ENCODE measurements at regions not wholly inside any gene's neighbourhood (a gene's known extent, or its start where the extent isn't known, plus 50 kb on each side); places are given as distances from the start of the nearest gene placed in this dataset.

GRCh38 chr9:36748322-36748899, 175.7 kb downstream of the MELK start (continued):
- TF ChIP-seq, protein P1, sequence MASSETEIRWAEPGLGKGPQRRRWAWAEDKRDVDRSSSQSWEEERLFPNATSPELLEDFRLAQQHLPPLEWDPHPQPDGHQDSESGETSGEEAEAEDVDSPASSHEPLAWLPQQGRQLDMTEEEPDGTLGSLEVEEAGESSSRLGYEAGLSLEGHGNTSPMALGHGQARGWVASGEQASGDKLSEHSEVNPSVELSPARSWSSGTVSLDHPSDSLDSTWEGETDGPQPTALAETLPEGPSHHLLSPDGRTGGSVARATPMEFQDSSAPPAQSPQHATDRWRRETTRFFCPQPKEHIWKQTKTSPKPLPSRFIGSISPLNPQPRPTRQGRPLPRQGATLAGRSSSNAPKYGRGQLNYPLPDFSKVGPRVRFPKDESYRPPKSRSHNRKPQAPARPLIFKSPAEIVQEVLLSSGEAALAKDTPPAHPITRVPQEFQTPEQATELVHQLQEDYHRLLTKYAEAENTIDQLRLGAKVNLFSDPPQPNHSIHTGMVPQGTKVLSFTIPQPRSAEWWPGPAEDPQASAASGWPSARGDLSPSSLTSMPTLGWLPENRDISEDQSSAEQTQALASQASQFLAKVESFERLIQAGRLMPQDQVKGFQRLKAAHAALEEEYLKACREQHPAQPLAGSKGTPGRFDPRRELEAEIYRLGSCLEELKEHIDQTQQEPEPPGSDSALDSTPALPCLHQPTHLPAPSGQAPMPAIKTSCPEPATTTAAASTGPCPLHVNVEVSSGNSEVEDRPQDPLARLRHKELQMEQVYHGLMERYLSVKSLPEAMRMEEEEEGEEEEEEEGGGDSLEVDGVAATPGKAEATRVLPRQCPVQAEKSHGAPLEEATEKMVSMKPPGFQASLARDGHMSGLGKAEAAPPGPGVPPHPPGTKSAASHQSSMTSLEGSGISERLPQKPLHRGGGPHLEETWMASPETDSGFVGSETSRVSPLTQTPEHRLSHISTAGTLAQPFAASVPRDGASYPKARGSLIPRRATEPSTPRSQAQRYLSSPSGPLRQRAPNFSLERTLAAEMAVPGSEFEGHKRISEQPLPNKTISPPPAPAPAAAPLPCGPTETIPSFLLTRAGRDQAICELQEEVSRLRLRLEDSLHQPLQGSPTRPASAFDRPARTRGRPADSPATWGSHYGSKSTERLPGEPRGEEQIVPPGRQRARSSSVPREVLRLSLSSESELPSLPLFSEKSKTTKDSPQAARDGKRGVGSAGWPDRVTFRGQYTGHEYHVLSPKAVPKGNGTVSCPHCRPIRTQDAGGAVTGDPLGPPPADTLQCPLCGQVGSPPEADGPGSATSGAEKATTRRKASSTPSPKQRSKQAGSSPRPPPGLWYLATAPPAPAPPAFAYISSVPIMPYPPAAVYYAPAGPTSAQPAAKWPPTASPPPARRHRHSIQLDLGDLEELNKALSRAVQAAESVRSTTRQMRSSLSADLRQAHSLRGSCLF (CRISPR knock-in tag; IDR thresholded peaks at IDR 0.05; ENCODE audit: borderline replicate concordance): no peak
- TF ChIP-seq HHEX (CRISPR knock-in tag; IDR thresholded peaks at IDR 0.05): no peak
- no peak for TF ChIP-seq ZMYM2 (CRISPR knock-in tag; IDR thresholded peaks at IDR 0.05)
- peak; percentile 78; the same call in 1 of the 2 replicates for TF ChIP-seq ZNF138 (CRISPR knock-in tag; IDR thresholded peaks at IDR 0.05; ENCODE audit: low read depth)
- no peak for TF ChIP-seq GZF1 (CRISPR knock-in tag; IDR thresholded peaks at IDR 0.05)
- TF ChIP-seq ZNF746 (CRISPR knock-in tag; IDR thresholded peaks at IDR 0.05): no peak
- no peak for TF ChIP-seq IKZF1 (IDR thresholded peaks at IDR 0.05)
- peak; percentile 56; the same call in 1 of the 2 replicates for TF ChIP-seq ZNF225 (CRISPR knock-in tag; IDR thresholded peaks at IDR 0.05)
- TF ChIP-seq, protein P2, sequence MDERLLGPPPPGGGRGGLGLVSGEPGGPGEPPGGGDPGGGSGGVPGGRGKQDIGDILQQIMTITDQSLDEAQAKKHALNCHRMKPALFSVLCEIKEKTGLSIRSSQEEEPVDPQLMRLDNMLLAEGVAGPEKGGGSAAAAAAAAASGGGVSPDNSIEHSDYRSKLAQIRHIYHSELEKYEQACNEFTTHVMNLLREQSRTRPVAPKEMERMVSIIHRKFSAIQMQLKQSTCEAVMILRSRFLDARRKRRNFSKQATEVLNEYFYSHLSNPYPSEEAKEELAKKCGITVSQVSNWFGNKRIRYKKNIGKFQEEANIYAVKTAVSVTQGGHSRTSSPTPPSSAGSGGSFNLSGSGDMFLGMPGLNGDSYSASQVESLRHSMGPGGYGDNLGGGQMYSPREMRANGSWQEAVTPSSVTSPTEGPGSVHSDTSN (CRISPR knock-in tag; IDR thresholded peaks at IDR 0.05): no peak
- TF ChIP-seq TBX3 (IDR thresholded peaks at IDR 0.05; ENCODE audit: borderline replicate concordance): no peak
- TF ChIP-seq KLF9 (CRISPR knock-in tag; IDR thresholded peaks at IDR 0.05; ENCODE audit: low read depth): no peak
- TF ChIP-seq ARHGAP35 (CRISPR knock-in tag; IDR thresholded peaks at IDR 0.05; ENCODE audit: borderline replicate concordance): no peak
- TF ChIP-seq KDM6A (CRISPR knock-in tag; IDR thresholded peaks at IDR 0.05; ENCODE audit: low read depth): no peak
- 0 out of 2 replicates have a peak, but pooled peaks have one; percentile 47 for TF ChIP-seq JUNB (CRISPR knock-in tag; IDR thresholded peaks at IDR 0.05; ENCODE audit: borderline replicate concordance)
- TF ChIP-seq ZNF337 (CRISPR knock-in tag; IDR thresholded peaks at IDR 0.05; ENCODE audit: borderline replicate concordance, low read depth): no peak
- TF ChIP-seq FOSL1 (CRISPR knock-in tag; IDR thresholded peaks at IDR 0.05; ENCODE audit: borderline replicate concordance): no peak
- TF ChIP-seq SMAD9 (CRISPR knock-in tag; IDR thresholded peaks at IDR 0.05): no peak
- no peak for TF ChIP-seq FOXC1 (CRISPR knock-in tag; IDR thresholded peaks at IDR 0.05; ENCODE audit: borderline replicate concordance)
- no peak for TF ChIP-seq MIXL1 (CRISPR knock-in tag; IDR thresholded peaks at IDR 0.05)
- TF ChIP-seq SAFB2 (CRISPR knock-in tag; IDR thresholded peaks at IDR 0.05; ENCODE audit: borderline replicate concordance, low read depth): no peak
- TF ChIP-seq, protein P3, sequence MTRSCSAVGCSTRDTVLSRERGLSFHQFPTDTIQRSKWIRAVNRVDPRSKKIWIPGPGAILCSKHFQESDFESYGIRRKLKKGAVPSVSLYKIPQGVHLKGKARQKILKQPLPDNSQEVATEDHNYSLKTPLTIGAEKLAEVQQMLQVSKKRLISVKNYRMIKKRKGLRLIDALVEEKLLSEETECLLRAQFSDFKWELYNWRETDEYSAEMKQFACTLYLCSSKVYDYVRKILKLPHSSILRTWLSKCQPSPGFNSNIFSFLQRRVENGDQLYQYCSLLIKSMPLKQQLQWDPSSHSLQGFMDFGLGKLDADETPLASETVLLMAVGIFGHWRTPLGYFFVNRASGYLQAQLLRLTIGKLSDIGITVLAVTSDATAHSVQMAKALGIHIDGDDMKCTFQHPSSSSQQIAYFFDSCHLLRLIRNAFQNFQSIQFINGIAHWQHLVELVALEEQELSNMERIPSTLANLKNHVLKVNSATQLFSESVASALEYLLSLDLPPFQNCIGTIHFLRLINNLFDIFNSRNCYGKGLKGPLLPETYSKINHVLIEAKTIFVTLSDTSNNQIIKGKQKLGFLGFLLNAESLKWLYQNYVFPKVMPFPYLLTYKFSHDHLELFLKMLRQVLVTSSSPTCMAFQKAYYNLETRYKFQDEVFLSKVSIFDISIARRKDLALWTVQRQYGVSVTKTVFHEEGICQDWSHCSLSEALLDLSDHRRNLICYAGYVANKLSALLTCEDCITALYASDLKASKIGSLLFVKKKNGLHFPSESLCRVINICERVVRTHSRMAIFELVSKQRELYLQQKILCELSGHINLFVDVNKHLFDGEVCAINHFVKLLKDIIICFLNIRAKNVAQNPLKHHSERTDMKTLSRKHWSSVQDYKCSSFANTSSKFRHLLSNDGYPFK (CRISPR knock-in tag; IDR thresholded peaks at IDR 0.05; ENCODE audit: borderline replicate concordance): peak; percentile 38; the same call in 1 of the 2 replicates
- no peak for TF ChIP-seq ZNF709 (CRISPR knock-in tag; IDR thresholded peaks at IDR 0.05)
- no peak for TF ChIP-seq ZBTB20 (CRISPR knock-in tag; IDR thresholded peaks at IDR 0.05; ENCODE audit: borderline replicate concordance, low read depth)
- no peak for TF ChIP-seq HNRNPK (IDR thresholded peaks at IDR 0.05; ENCODE audit: low read depth, low read length, poor library complexity, severe bottlenecking)
